Uterus (tissue), 2 donors: ENCODE measurements at regions not wholly inside any gene's neighbourhood (a gene's known extent, or its start where the extent isn't known, plus 50 kb on each side); places are given as distances from the start of the nearest gene placed in this dataset.

ENCODE experiments used
- CTCF ChIP-seq, 4 experiments: fragments of 200-600 bp in 2 of 4; fragments of 450-650 bp in 2 of 4; sonication (generic) in 2 of 4; IDR thresholded peaks; one replicate each; pipeline ENCODE4 v1.5.1; 2016 to 2019; ENCODE audit warnings: antibody characterized with exemption in 4 of 4, mild to moderate bottlenecking in 2 of 4, moderate library complexity in 1 of 4
- POLR2A ChIP-seq, 2 donors: fragments of 450-650 bp; IDR thresholded peaks; one replicate each; pipeline ENCODE4 v1.6.1; 2016; ENCODE audit warnings: antibody characterized with exemption in 2 of 2, mild to moderate bottlenecking in 1 of 2, moderate library complexity in 1 of 2

- no peak for TF ChIP-seq CTCF (IDR thresholded peaks at IDR 0.05)
- no peak for TF ChIP-seq POLR2A (IDR thresholded peaks at IDR 0.05)
Measured at GRCh38 chr15:69945729-69946128, 152.0 kb downstream of the TLE3 start.
